ENCODE measurements at regions not wholly inside any gene's neighbourhood (a gene's known extent, or its start where the extent isn't known, plus 50 kb on each side); places are given as distances from the start of the nearest gene placed in this dataset.

DNA sequence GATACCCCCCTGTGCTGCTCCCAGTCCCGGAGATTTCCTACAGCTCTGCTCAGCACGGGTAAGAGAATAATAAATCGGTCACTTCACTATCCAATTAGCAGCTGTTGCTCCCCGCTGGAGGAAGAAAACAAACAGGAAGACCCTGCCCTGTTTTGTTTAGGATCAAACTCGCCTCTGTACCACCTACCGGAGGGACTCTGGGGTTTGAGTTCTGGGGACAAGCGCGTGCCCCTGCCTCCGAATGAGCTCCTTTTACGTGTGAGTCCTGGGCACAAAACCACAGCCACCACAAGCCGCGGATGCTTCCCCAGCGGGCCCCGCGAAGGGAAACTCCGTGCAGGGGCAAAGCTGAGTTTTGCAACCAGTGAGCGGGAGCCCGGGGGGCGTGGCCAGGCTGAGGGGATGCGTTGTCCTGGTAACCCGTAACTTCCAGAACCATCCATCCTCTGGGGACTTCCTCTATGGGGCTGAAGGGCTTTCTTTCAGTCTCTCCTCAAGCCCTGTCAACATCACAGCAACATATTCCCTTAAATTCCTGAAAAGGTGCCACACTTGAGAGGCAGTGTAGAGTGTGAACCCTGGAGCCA is 315.7 kb upstream of the PROK2 start:
- no peak for TF ChIP-seq EZH2 (IDR thresholded peaks at IDR 0.05; ENCODE audit: low read depth)
- TF ChIP-seq, protein P1, sequence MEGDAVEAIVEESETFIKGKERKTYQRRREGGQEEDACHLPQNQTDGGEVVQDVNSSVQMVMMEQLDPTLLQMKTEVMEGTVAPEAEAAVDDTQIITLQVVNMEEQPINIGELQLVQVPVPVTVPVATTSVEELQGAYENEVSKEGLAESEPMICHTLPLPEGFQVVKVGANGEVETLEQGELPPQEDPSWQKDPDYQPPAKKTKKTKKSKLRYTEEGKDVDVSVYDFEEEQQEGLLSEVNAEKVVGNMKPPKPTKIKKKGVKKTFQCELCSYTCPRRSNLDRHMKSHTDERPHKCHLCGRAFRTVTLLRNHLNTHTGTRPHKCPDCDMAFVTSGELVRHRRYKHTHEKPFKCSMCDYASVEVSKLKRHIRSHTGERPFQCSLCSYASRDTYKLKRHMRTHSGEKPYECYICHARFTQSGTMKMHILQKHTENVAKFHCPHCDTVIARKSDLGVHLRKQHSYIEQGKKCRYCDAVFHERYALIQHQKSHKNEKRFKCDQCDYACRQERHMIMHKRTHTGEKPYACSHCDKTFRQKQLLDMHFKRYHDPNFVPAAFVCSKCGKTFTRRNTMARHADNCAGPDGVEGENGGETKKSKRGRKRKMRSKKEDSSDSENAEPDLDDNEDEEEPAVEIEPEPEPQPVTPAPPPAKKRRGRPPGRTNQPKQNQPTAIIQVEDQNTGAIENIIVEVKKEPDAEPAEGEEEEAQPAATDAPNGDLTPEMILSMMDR (conservative IDR thresholded peaks at IDR 0.05), result no peak
